GM23338 (cell line): ENCODE measurements at regions not wholly inside any gene's neighbourhood (a gene's known extent, or its start where the extent isn't known, plus 50 kb on each side); places are given as distances from the start of the nearest gene placed in this dataset.

Source experiments
- ATAC-seq: fragments of 200-7000 bp; cut with Tn5 transposase; 3 replicates; pipeline ENCODE4 v1.9.1; 2020
- DNase-seq: peaks from one replicate; pipeline ENCODE4 v3.0.0-alpha.2; 2015; ENCODE audit warnings: low spot score
- H2AFZ ChIP-seq: fragments of 200-600 bp; sonication (generic); 2 replicates; pipeline ENCODE4 v1.8.0; 2016; ENCODE audit warnings: antibody characterized with exemption, mild to moderate bottlenecking, moderate library complexity
- H3F3A ChIP-seq: fragments of 200-600 bp; sonication (generic); replicated peaks from 2 replicates; pipeline ENCODE4 v1.8.0; 2017; ENCODE audit warnings: antibody characterized with exemption, mixed run types, low read depth
- H3K27ac ChIP-seq: fragments of 200-600 bp; sonication (generic); 2 replicates; pipeline ENCODE4 v1.6.1; 2016; ENCODE audit warnings: low read depth
- H3K27me3 ChIP-seq: fragments of 200-600 bp; sonication (generic); 2 replicates; pipeline ENCODE4 v1.8.0; 2016; ENCODE audit warnings: mild to moderate bottlenecking, mixed run types, moderate library complexity; ENCODE audit not compliant: insufficient read depth
- H3K36me3 ChIP-seq: fragments of 200-600 bp; sonication (generic); 2 replicates; pipeline ENCODE4 v1.8.0; 2016; ENCODE audit warnings: mild to moderate bottlenecking; ENCODE audit not compliant: insufficient read depth
- H3K4me1 ChIP-seq: fragments of 200-600 bp; sonication (generic); 2 replicates; pipeline ENCODE4 v1.8.0; 2016; ENCODE audit warnings: mild to moderate bottlenecking, moderate library complexity; ENCODE audit not compliant: insufficient read depth
- H3K4me2 ChIP-seq: fragments of 200-600 bp; sonication (generic); 2 replicates; pipeline ENCODE4 v1.7.1; 2017; ENCODE audit warnings: mixed run types
- H3K4me3 ChIP-seq: fragments of 200-600 bp; sonication (generic); 2 replicates; pipeline ENCODE4 v1.6.1; 2016; ENCODE audit warnings: mixed run types
- H3K79me2 ChIP-seq: fragments of 200-600 bp; sonication (generic); replicated peaks from 2 replicates; pipeline ENCODE4 v1.8.0; 2017; ENCODE audit warnings: mild to moderate bottlenecking; ENCODE audit not compliant: insufficient read depth
- H3K9me2 ChIP-seq: fragments of 200-600 bp; sonication (generic); 2 replicates; pipeline ENCODE4 v1.8.0; 2017; ENCODE audit not compliant: insufficient read depth
- H4K20me1 ChIP-seq: fragments of 200-600 bp; sonication (generic); replicated peaks from 2 replicates; pipeline ENCODE4 v1.8.0; 2017; ENCODE audit warnings: mild to moderate bottlenecking; ENCODE audit not compliant: insufficient read depth
- H3K27ac Mint-ChIP-seq: 2 replicates; pipeline ENCODE4 v1.8.0; 2020; ENCODE audit warnings: inconsistent platforms, mild to moderate bottlenecking, moderate library complexity, mixed read lengths
- H3K27me3 Mint-ChIP-seq: 3 replicates; pipeline ENCODE4 v1.8.0; 2022; ENCODE audit warnings: low read depth, mild to moderate bottlenecking, moderate library complexity, mixed read lengths, inconsistent platforms; ENCODE audit not compliant: insufficient read depth, poor library complexity
- H3K36me3 Mint-ChIP-seq: 3 replicates; pipeline ENCODE4 v1.8.0; 2021; ENCODE audit warnings: low read depth, mild to moderate bottlenecking, inconsistent platforms, moderate library complexity, mixed read lengths
- H3K4me1 Mint-ChIP-seq: 3 replicates; pipeline ENCODE4 v1.8.0; 2020; ENCODE audit warnings: mild to moderate bottlenecking, inconsistent platforms, mixed read lengths
- H3K4me3 Mint-ChIP-seq: 3 replicates; pipeline ENCODE4 v1.8.0; 2021; ENCODE audit warnings: moderate library complexity, mild to moderate bottlenecking, inconsistent platforms, mixed read lengths
- H3K9me3 Mint-ChIP-seq: 3 replicates; pipeline ENCODE4 v1.8.0; 2020; ENCODE audit warnings: moderate library complexity, mild to moderate bottlenecking, inconsistent platforms, mixed read lengths
- CREB1 ChIP-seq: fragments of 250-450 bp; sonication (Bioruptor Pico); IDR thresholded peaks from 2 replicates; pipeline ENCODE4 v1.5.0; 2020; ENCODE audit warnings: low read depth, mild to moderate bottlenecking, moderate library complexity
- EZH2 ChIP-seq: fragments of 200-600 bp; sonication (generic); IDR thresholded peaks from one replicate; pipeline ENCODE4 v1.8.0; 2017; ENCODE audit warnings: antibody characterized with exemption, mild to moderate bottlenecking, low read depth; ENCODE audit not compliant: unreplicated experiment
- EZH2phosphoT487 ChIP-seq: fragments of 200-600 bp; sonication (generic); IDR thresholded peaks from one replicate; pipeline ENCODE4 v1.8.1; 2018; ENCODE audit warnings: antibody characterized with exemption; ENCODE audit not compliant: unreplicated experiment
- JUNB ChIP-seq: IDR thresholded peaks from one replicate; pipeline ENCODE4 v1.6.1; 2016; ENCODE audit warnings: antibody characterized with exemption; ENCODE audit not compliant: unreplicated experiment
- NANOG ChIP-seq: IDR thresholded peaks from 2 replicates; pipeline ENCODE4 v1.6.1; 2016; ENCODE audit warnings: antibody characterized with exemption, borderline replicate concordance
- POLR2AphosphoS5 ChIP-seq: IDR thresholded peaks from 2 replicates; pipeline ENCODE4 v1.6.1; 2016; ENCODE audit warnings: antibody characterized with exemption, low read depth
- STAT1 ChIP-seq: IDR thresholded peaks from one replicate; pipeline ENCODE4 v1.6.1; 2016; ENCODE audit warnings: antibody characterized with exemption; ENCODE audit not compliant: unreplicated experiment
- ZNF114 ChIP-seq: fragments of 250-450 bp; sonication (Bioruptor Pico); IDR thresholded peaks from 2 replicates; pipeline ENCODE4 v1.5.0; 2020; ENCODE audit warnings: mild to moderate bottlenecking, moderate library complexity
- ZNF331 ChIP-seq: fragments of 250-450 bp; sonication (Bioruptor Pico); IDR thresholded peaks from 2 replicates; pipeline ENCODE4 v1.5.0; 2020; ENCODE audit warnings: low read depth, mild to moderate bottlenecking, moderate library complexity
- TF ChIP-seq, protein P1 (sequence below): fragments of 250-450 bp; sonication (Bioruptor Pico); IDR thresholded peaks from 2 replicates; pipeline ENCODE4 v1.5.0; 2020; ENCODE audit warnings: mild to moderate bottlenecking, moderate library complexity
- TF ChIP-seq, protein P2 (sequence below): IDR thresholded peaks from one replicate; pipeline ENCODE4 v1.6.1; 2018; ENCODE audit warnings: antibody characterized with exemption; ENCODE audit not compliant: unreplicated experiment
- TF ChIP-seq, protein P3 (sequence below): IDR thresholded peaks from 2 replicates; pipeline ENCODE4 v1.6.1; 2016; ENCODE audit warnings: antibody characterized with exemption
- TF ChIP-seq, protein P4 (sequence below), 2 experiments: fragments of 200-600 bp in 1 of 2; sonication (generic) in 1 of 2; conservative IDR thresholded peaks; 2 replicates each; pipeline versions ENCODE4 v1.5.1 to v1.6.1; 2016 to 2017; ENCODE audit warnings: antibody characterized with exemption in 2 of 2, low read depth in 2 of 2, mild to moderate bottlenecking in 2 of 2, moderate library complexity in 1 of 2

DNA sequence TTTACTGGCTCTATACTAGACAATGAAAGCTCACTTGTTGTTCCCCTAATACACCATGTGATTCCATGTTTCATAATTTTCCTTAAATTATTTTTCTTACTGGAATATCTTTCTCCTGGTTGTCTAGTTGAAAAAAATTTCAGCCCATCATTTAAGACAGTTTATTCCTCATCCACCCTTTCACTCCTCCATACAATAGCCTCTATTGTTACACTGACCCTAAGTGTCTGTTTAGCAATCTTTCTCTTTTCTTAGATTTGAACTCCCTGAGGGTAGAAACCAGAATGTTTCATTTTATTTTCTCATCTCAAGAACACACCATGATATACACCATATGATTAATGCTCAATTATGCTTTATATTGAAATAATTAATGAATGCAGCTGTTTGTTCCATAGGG, 413.4 kb upstream of the ITGA1 start:
- Mint-ChIP-seq H3K4me3 (no peak overlapping the region), H3K27me3 (no peaks in the 10 kb centered on the region), H3K27ac (no peak overlapping the region), H3K36me3 (no peaks in the 10 kb centered on the region), H3K4me1 (no peaks in the 10 kb centered on the region), H3K9me3 (no peaks in the 10 kb centered on the region; the same call in 1 of the 3 replicates)
- Histone ChIP-seq H3F3A (no peaks in the 10 kb centered on the region), H3K4me2 (no peak overlapping the region), H3K27ac (no peak overlapping the region), H3K9me2 (no peaks in the 10 kb centered on the region), H2AFZ (no peak overlapping the region), H3K27me3 (no peaks in the 10 kb centered on the region), H3K4me1 (no peaks in the 10 kb centered on the region), H3K79me2 (no peaks in the 10 kb centered on the region), H3K36me3 (no peaks in the 10 kb centered on the region), H4K20me1 (no peaks in the 10 kb centered on the region), H3K4me3 (no peak overlapping the region)
- ATAC-seq (no peak), DNase-seq (no peak)
- TF ChIP-seq JUNB: no peak
- TF ChIP-seq, protein P1, sequence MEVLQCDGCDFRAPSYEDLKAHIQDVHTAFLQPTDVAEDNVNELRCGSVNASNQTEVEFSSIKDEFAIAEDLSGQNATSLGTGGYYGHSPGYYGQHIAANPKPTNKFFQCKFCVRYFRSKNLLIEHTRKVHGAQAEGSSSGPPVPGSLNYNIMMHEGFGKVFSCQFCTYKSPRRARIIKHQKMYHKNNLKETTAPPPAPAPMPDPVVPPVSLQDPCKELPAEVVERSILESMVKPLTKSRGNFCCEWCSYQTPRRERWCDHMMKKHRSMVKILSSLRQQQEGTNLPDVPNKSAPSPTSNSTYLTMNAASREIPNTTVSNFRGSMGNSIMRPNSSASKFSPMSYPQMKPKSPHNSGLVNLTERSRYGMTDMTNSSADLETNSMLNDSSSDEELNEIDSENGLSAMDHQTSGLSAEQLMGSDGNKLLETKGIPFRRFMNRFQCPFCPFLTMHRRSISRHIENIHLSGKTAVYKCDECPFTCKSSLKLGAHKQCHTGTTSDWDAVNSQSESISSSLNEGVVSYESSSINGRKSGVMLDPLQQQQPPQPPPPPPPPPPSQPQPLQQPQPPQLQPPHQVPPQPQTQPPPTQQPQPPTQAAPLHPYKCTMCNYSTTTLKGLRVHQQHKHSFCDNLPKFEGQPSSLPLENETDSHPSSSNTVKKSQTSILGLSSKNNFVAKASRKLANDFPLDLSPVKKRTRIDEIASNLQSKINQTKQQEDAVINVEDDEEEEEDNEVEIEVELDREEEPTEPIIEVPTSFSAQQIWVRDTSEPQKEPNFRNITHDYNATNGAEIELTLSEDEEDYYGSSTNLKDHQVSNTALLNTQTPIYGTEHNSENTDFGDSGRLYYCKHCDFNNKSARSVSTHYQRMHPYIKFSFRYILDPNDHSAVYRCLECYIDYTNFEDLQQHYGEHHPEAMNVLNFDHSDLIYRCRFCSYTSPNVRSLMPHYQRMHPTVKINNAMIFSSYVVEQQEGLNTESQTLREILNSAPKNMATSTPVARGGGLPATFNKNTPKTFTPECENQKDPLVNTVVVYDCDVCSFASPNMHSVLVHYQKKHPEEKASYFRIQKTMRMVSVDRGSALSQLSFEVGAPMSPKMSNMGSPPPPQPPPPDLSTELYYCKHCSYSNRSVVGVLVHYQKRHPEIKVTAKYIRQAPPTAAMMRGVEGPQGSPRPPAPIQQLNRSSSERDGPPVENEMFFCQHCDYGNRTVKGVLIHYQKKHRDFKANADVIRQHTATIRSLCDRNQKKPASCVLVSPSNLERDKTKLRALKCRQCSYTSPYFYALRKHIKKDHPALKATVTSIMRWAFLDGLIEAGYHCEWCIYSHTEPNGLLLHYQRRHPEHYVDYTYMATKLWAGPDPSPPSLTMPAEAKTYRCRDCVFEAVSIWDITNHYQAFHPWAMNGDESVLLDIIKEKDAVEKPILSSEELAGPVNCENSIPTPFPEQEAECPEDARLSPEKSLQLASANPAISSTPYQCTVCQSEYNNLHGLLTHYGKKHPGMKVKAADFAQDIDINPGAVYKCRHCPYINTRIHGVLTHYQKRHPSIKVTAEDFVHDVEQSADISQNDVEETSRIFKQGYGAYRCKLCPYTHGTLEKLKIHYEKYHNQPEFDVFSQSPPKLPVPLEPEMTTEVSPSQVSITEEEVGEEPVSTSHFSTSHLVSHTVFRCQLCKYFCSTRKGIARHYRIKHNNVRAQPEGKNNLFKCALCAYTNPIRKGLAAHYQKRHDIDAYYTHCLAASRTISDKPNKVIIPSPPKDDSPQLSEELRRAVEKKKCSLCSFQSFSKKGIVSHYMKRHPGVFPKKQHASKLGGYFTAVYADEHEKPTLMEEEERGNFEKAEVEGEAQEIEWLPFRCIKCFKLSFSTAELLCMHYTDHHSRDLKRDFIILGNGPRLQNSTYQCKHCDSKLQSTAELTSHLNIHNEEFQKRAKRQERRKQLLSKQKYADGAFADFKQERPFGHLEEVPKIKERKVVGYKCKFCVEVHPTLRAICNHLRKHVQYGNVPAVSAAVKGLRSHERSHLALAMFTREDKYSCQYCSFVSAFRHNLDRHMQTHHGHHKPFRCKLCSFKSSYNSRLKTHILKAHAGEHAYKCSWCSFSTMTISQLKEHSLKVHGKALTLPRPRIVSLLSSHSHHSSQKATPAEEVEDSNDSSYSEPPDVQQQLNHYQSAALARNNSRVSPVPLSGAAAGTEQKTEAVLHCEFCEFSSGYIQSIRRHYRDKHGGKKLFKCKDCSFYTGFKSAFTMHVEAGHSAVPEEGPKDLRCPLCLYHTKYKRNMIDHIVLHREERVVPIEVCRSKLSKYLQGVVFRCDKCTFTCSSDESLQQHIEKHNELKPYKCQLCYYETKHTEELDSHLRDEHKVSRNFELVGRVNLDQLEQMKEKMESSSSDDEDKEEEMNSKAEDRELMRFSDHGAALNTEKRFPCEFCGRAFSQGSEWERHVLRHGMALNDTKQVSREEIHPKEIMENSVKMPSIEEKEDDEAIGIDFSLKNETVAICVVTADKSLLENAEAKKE (CRISPR knock-in tag): no peak
- no peak for TF ChIP-seq EZH2phosphoT487
- TF ChIP-seq NANOG: no peak
- TF ChIP-seq, protein P2, sequence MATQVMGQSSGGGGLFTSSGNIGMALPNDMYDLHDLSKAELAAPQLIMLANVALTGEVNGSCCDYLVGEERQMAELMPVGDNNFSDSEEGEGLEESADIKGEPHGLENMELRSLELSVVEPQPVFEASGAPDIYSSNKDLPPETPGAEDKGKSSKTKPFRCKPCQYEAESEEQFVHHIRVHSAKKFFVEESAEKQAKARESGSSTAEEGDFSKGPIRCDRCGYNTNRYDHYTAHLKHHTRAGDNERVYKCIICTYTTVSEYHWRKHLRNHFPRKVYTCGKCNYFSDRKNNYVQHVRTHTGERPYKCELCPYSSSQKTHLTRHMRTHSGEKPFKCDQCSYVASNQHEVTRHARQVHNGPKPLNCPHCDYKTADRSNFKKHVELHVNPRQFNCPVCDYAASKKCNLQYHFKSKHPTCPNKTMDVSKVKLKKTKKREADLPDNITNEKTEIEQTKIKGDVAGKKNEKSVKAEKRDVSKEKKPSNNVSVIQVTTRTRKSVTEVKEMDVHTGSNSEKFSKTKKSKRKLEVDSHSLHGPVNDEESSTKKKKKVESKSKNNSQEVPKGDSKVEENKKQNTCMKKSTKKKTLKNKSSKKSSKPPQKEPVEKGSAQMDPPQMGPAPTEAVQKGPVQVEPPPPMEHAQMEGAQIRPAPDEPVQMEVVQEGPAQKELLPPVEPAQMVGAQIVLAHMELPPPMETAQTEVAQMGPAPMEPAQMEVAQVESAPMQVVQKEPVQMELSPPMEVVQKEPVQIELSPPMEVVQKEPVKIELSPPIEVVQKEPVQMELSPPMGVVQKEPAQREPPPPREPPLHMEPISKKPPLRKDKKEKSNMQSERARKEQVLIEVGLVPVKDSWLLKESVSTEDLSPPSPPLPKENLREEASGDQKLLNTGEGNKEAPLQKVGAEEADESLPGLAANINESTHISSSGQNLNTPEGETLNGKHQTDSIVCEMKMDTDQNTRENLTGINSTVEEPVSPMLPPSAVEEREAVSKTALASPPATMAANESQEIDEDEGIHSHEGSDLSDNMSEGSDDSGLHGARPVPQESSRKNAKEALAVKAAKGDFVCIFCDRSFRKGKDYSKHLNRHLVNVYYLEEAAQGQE: no peak
- TF ChIP-seq, protein P3, sequence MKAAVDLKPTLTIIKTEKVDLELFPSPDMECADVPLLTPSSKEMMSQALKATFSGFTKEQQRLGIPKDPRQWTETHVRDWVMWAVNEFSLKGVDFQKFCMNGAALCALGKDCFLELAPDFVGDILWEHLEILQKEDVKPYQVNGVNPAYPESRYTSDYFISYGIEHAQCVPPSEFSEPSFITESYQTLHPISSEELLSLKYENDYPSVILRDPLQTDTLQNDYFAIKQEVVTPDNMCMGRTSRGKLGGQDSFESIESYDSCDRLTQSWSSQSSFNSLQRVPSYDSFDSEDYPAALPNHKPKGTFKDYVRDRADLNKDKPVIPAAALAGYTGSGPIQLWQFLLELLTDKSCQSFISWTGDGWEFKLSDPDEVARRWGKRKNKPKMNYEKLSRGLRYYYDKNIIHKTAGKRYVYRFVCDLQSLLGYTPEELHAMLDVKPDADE: no peak
- TF ChIP-seq ZNF331 (CRISPR knock-in tag): no peak
- TF ChIP-seq ZNF114 (CRISPR knock-in tag): no peak
- TF ChIP-seq CREB1 (CRISPR knock-in tag): no peak
- TF ChIP-seq POLR2AphosphoS5: no peak
- TF ChIP-seq EZH2: no peak
- TF ChIP-seq, protein P4, sequence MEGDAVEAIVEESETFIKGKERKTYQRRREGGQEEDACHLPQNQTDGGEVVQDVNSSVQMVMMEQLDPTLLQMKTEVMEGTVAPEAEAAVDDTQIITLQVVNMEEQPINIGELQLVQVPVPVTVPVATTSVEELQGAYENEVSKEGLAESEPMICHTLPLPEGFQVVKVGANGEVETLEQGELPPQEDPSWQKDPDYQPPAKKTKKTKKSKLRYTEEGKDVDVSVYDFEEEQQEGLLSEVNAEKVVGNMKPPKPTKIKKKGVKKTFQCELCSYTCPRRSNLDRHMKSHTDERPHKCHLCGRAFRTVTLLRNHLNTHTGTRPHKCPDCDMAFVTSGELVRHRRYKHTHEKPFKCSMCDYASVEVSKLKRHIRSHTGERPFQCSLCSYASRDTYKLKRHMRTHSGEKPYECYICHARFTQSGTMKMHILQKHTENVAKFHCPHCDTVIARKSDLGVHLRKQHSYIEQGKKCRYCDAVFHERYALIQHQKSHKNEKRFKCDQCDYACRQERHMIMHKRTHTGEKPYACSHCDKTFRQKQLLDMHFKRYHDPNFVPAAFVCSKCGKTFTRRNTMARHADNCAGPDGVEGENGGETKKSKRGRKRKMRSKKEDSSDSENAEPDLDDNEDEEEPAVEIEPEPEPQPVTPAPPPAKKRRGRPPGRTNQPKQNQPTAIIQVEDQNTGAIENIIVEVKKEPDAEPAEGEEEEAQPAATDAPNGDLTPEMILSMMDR (conservative IDR thresholded peaks at IDR 0.05; ENCODE audit: low read depth in 2 of 2): no peak
- no peak for TF ChIP-seq STAT1
